ENCODE measurements at regions not wholly inside any gene's neighbourhood (a gene's known extent, or its start where the extent isn't known, plus 50 kb on each side); places are given as distances from the start of the nearest gene placed in this dataset.
"Not testable (repeated sequence)": the region's sequence is repeated elsewhere in the genome, so short reads cannot be mapped to it uniquely, and the experiment has no call there.

GRCh38 chr5:104891596-104891995, 1329.0 kb upstream of the NUDT12 start:
- no peak for DNase-seq (ENCODE audit: low spot score)

- no peak for DNase-seq (ENCODE audit: low spot score)
Measured at GRCh38 chr5:104890767-104891166, 1328.2 kb upstream of the NUDT12 start.

- DNase-seq (ENCODE audit: low spot score): no peak
Measured at GRCh38 chr5:104859437-104859836, 1296.8 kb upstream of the NUDT12 start.

- DNase-seq (ENCODE audit: low spot score): not testable (repeated sequence)
Measured at GRCh38 chr5:104852099-104852498, 1289.5 kb upstream of the NUDT12 start.

GRCh38 chr5:104845541-104845940, 1283.0 kb upstream of the NUDT12 start:
- DNase-seq (ENCODE audit: low spot score): no peak

- DNase-seq (ENCODE audit: low spot score): no peak
Measured at GRCh38 chr5:104843822-104844221, 1281.2 kb upstream of the NUDT12 start.

GRCh38 chr5:104840284-104840683, 1277.7 kb upstream of the NUDT12 start:
- no peak for DNase-seq (ENCODE audit: low spot score)

- DNase-seq (ENCODE audit: low spot score): not testable (repeated sequence)
Measured at GRCh38 chr5:104831515-104831914, 1268.9 kb upstream of the NUDT12 start.

GRCh38 chr5:104821606-104822005, 1259.0 kb upstream of the NUDT12 start:
- DNase-seq (ENCODE audit: low spot score): no peak

GRCh38 chr5:104817127-104817526, 1254.5 kb upstream of the NUDT12 start:
- no peak for DNase-seq (ENCODE audit: low spot score)

GRCh38 chr5:104815212-104815611, 1252.6 kb upstream of the NUDT12 start:
- DNase-seq (ENCODE audit: low spot score): no peak

GRCh38 chr5:104800440-104801048, 1238.0 kb upstream of the NUDT12 start:
- no peak for DNase-seq (ENCODE audit: low spot score)

- no peak for DNase-seq (ENCODE audit: low spot score)
Measured at GRCh38 chr5:104793755-104794080, 1231.1 kb upstream of the NUDT12 start.

- no peak for DNase-seq (ENCODE audit: low spot score)
Measured at GRCh38 chr5:104793031-104793754, 1230.6 kb upstream of the NUDT12 start.

- no peak for DNase-seq (ENCODE audit: low spot score)
Measured at GRCh38 chr5:104789366-104789765, 1226.8 kb upstream of the NUDT12 start.

- no peak for DNase-seq (ENCODE audit: low spot score)
Measured at GRCh38 chr5:104785097-104785496, 1222.5 kb upstream of the NUDT12 start.

GRCh38 chr5:104774372-104774771, 1211.8 kb upstream of the NUDT12 start:
- no peak for DNase-seq (ENCODE audit: low spot score)

- no peak for DNase-seq (ENCODE audit: low spot score)
Measured at GRCh38 chr5:104764197-104764596, 1201.6 kb upstream of the NUDT12 start.

- no peak for DNase-seq (ENCODE audit: low spot score)
Measured at GRCh38 chr5:104763216-104763615, 1200.6 kb upstream of the NUDT12 start.

- no peak for DNase-seq (ENCODE audit: low spot score)
Measured at GRCh38 chr5:104757915-104758314, 1195.3 kb upstream of the NUDT12 start.

- DNase-seq (ENCODE audit: low spot score): no peak
Measured at GRCh38 chr5:104755806-104756205, 1193.2 kb upstream of the NUDT12 start.

- DNase-seq (ENCODE audit: low spot score): no peak
Measured at GRCh38 chr5:104754311-104754995, 1191.9 kb upstream of the NUDT12 start.

- no peak for DNase-seq (ENCODE audit: low spot score)
Measured at GRCh38 chr5:104751969-104752368, 1189.4 kb upstream of the NUDT12 start.
